Stimulated activated naive CD8-positive, alpha-beta T cell treated with anti-CD3 and anti-CD28 coated beads, Interleukin-15, amount 100 ng/mL, for 72 hours (primary cell): ENCODE measurements at regions not wholly inside any gene's neighbourhood (a gene's known extent, or its start where the extent isn't known, plus 50 kb on each side); places are given as distances from the start of the nearest gene placed in this dataset.

ENCODE experiments used
- ATAC-seq: fragments of 150-1000 bp; cut with Tn5 transposase; 2 replicates; pipeline ENCODE4 v1.10.0; 2021; ENCODE audit warnings: mild to moderate bottlenecking, moderate library complexity
- DNase-seq, 2 donors: peaks; one replicate each; pipeline ENCODE4 v3.0.0; 2021 to 2022
- H3K27ac Mint-ChIP-seq, 2 donors: one replicate each; pipeline ENCODE4 v1.8.0; 2022; ENCODE audit warnings: mild to moderate bottlenecking in 2 of 2, mixed read lengths in 2 of 2, moderate library complexity in 2 of 2
- H3K27me3 Mint-ChIP-seq: one replicate; pipeline ENCODE4 v1.8.0; 2022; ENCODE audit warnings: mixed read lengths
- H3K4me1 Mint-ChIP-seq: one replicate; pipeline ENCODE4 v1.8.0; 2022; ENCODE audit warnings: mild to moderate bottlenecking, mixed read lengths
- H3K4me3 Mint-ChIP-seq, 2 donors: one replicate each; pipeline ENCODE4 v1.8.0; 2022; ENCODE audit warnings: mild to moderate bottlenecking in 2 of 2, mixed read lengths in 2 of 2, moderate library complexity in 1 of 2
- H3K9me3 Mint-ChIP-seq, 2 donors: one replicate each; pipeline ENCODE4 v1.8.0; 2022; ENCODE audit warnings: mixed read lengths in 2 of 2

GRCh38 chr17:34813290-34813689 lies 148.0 kb downstream of the CCT6B start:
- DNase-seq (no peak), ATAC-seq (no peak)
- Mint-ChIP-seq H3K4me3 (no peak overlapping the region), H3K9me3 (no peaks in the 10 kb centered on the region), H3K27me3 (no peaks in the 10 kb centered on the region), H3K4me1 (no peaks in the 10 kb centered on the region), H3K27ac (no peak overlapping the region)

DNA sequence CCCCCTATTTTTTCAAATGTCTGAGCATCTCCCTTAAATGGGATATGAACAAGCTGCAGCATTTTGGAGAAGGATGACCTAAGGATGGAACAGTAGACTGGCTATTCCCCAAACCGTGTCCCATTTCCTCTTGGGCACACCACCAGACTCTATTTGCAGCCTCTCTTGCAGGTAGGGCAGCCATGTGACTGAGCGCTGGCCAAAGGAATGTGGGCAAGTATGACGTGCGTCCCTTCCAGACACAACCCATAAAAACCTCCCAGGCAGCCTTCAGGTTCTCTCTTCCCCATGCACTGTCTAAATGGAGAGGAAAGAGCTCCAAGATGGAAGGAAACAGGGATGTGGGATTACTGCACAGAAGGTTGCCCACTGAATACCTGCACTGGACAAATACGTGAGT lies 149.7 kb downstream of the CCT6B start:
- Mint-ChIP-seq H3K4me3 (no peak overlapping the region), H3K27ac (no peak overlapping the region), H3K27me3 (no peaks in the 10 kb centered on the region), H3K9me3 (no peaks in the 10 kb centered on the region), H3K4me1 (no peaks in the 10 kb centered on the region)
- no peak for DNase-seq
- no peak for ATAC-seq

DNA sequence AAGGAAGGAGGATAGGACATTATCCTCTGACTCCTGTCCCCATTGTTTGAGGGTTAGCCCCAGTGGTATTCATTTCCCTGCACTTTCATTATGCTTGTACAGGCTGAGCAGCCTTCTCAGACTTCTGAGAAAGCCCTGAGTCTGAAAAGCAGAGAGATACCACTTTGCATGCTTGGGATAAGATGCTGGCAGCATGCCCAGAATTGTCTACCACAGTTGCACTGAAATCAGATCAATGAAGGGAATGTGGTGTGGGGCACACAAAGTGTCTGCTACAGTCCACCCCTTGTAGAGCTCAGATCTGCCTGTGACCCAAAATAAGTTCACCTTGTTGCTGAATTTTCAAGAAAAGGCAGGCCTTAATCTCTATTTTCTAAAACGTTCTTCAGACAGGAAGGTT lies 160.6 kb downstream of the CCT6B start:
- ATAC-seq = no peak
- H3K9me3 Mint-ChIP-seq = peaks cover 0 to 10% of the 10 kb centered on the region in 2 donors
- DNase-seq = no peak
- H3K27me3 Mint-ChIP-seq = peaks cover 10% of the 10 kb centered on the region
- H3K4me3 Mint-ChIP-seq = no peak overlapping the region
- no peak overlapping the region for H3K27ac Mint-ChIP-seq
- H3K4me1 Mint-ChIP-seq = no peaks in the 10 kb centered on the region

- Mint-ChIP-seq H3K27me3 (peaks cover 10% of the 10 kb centered on the region), H3K9me3 (peaks cover 0 to 10% of the 10 kb centered on the region in 2 donors), H3K4me1 (no peaks in the 10 kb centered on the region), H3K4me3 (no peak overlapping the region), H3K27ac (no peak overlapping the region)
- no peak for ATAC-seq
- no peak for DNase-seq
These were observed 161.5 kb downstream of the CCT6B start for GRCh38 chr17:34799751-34800150.

DNA sequence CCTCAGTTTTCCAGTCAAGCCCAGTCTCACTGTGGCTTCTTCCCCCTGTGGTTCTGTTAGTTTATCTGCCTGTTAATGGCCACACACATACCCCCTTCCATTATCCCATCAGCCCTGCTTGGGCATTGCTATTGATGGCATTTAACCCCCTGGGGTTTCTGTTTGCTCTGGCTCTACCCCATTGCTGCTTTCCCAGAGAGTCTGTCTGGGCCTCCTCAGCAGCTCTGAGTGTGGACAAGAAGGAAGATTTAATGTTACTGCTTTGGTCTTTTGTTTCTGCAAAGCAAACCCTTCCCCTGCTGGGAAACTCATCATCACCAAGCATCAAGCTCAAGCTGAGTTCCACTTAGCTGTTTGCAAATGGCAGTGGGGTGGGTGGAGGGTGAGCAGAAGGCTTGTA lies 162.7 kb downstream of the CCT6B start:
- ATAC-seq = no peak
- Mint-ChIP-seq H3K4me1 (no peaks in the 10 kb centered on the region), H3K27me3 (peaks cover 10% of the 10 kb centered on the region), H3K27ac (no peak overlapping the region), H3K9me3 (peaks cover 0 to 10% of the 10 kb centered on the region in 2 donors), H3K4me3 (no peak overlapping the region)
- no peak for DNase-seq

DNA sequence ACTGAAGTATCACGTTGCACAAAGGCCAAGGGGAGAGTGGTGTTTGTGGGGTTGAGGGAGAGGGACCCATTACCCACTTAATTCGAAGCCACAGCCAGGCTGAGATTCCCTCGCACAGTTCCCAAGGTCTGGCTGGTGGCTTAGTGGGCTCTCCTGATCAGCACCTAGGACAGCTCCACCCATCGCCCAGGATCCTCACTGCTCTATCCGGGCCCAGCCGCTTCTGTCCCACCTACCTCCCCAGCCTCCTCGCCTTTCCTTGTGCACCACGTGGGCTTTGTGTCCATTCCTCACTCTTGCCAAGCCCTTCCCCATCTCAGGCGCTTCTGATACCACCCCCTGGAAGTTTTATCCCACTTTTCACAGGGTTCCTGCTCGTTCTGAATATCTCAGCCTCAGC lies 163.5 kb downstream of the CCT6B start:
- Mint-ChIP-seq H3K4me3 (no peak overlapping the region), H3K27me3 (peaks cover 19% of the 10 kb centered on the region), H3K9me3 (peaks cover 0 to 10% of the 10 kb centered on the region in 2 donors), H3K27ac (no peak overlapping the region), H3K4me1 (no peaks in the 10 kb centered on the region)
- ATAC-seq = no peak
- DNase-seq = peak in 1 of 2 donors; percentile 11

GRCh38 chr17:34793231-34793908 lies 167.9 kb downstream of the CCT6B start:
- DNase-seq = no peak
- Mint-ChIP-seq H3K27me3 (peaks cover 33% of the 10 kb centered on the region), H3K27ac (no peak overlapping the region), H3K9me3 (no peaks in the 10 kb centered on the region), H3K4me1 (no peaks in the 10 kb centered on the region), H3K4me3 (no peak overlapping the region)
- ATAC-seq = no peak

DNA sequence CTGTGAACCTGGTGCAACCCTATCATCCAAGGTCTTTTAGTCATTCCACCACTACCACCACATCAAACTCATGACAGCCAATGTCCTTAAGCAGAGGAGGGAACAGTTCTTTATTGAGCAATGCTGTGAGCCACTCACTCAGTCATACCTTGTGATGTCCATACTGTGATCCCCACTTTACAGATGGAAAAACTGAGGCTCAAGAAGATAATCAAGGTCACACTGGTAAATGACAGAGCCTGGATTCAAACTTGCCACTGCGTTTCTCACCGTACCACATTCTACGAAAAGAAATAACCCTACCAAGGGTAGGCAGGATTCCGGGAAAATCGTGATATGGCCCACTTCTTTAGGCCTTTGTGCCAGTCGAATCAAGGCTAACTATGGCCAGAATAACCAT lies 172.6 kb downstream of the CCT6B start:
- no peak for DNase-seq
- Mint-ChIP-seq H3K27me3 (peaks cover 23% of the 10 kb centered on the region), H3K4me3 (no peak overlapping the region), H3K9me3 (no peaks in the 10 kb centered on the region), H3K4me1 (no peaks in the 10 kb centered on the region), H3K27ac (no peak overlapping the region)
- no peak for ATAC-seq

GRCh38 chr17:34784526-34784925 lies 176.7 kb downstream of the CCT6B start:
- H3K4me3 Mint-ChIP-seq = no peak overlapping the region
- no peak overlapping the region for H3K27ac Mint-ChIP-seq
- no peaks in the 10 kb centered on the region for H3K9me3 Mint-ChIP-seq
- no peak for ATAC-seq
- no peaks in the 10 kb centered on the region for H3K27me3 Mint-ChIP-seq
- no peak for DNase-seq
- no peaks in the 10 kb centered on the region for H3K4me1 Mint-ChIP-seq

DNA sequence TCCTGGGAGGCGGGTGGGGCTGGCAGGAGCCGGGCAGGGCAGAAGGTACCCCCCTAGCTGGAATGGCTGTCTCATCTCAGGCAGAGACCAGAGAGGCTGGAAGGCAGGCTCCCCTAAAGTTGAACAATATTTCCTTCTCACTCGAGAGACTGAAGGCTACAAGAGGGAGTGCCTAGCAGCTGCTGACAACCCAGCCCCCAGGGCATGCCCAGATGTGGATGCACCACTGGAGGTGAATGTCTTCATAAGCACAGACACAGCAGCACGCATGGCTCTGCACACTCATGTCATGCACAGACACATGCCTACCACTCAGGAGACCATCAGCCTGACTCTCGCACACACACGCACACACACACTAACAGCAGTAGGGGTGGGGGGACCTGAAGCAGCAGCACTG lies 179.0 kb downstream of the CCT6B start:
- DNase-seq (no peak), ATAC-seq (no peak)
- Mint-ChIP-seq H3K9me3 (no peaks in the 10 kb centered on the region), H3K27ac (no peak overlapping the region), H3K4me3 (no peak overlapping the region), H3K27me3 (no peaks in the 10 kb centered on the region), H3K4me1 (no peaks in the 10 kb centered on the region)

- H3K27ac Mint-ChIP-seq = no peak overlapping the region
- H3K27me3 Mint-ChIP-seq = no peaks in the 10 kb centered on the region
- no peaks in the 10 kb centered on the region for H3K4me1 Mint-ChIP-seq
- ATAC-seq = no peak
- DNase-seq = no peak
- no peak overlapping the region for H3K4me3 Mint-ChIP-seq
- H3K9me3 Mint-ChIP-seq = no peaks in the 10 kb centered on the region
These were observed 179.6 kb downstream of the CCT6B start for GRCh38 chr17:34781571-34782108.

GRCh38 chr17:34781071-34781470 lies 180.2 kb downstream of the CCT6B start:
- Mint-ChIP-seq H3K9me3 (no peaks in the 10 kb centered on the region), H3K27me3 (peaks cover 4% of the 10 kb centered on the region), H3K27ac (no peak overlapping the region), H3K4me3 (no peak overlapping the region), H3K4me1 (no peaks in the 10 kb centered on the region)
- DNase-seq = no peak
- no peak for ATAC-seq

GRCh38 chr17:34780438-34780837 lies 180.8 kb downstream of the CCT6B start:
- peaks cover 7% of the 10 kb centered on the region for H3K27me3 Mint-ChIP-seq
- H3K4me1 Mint-ChIP-seq = no peaks in the 10 kb centered on the region
- no peaks in the 10 kb centered on the region for H3K9me3 Mint-ChIP-seq
- no peak overlapping the region for H3K27ac Mint-ChIP-seq
- DNase-seq = no peak
- no peak overlapping the region for H3K4me3 Mint-ChIP-seq
- no peak for ATAC-seq

DNA sequence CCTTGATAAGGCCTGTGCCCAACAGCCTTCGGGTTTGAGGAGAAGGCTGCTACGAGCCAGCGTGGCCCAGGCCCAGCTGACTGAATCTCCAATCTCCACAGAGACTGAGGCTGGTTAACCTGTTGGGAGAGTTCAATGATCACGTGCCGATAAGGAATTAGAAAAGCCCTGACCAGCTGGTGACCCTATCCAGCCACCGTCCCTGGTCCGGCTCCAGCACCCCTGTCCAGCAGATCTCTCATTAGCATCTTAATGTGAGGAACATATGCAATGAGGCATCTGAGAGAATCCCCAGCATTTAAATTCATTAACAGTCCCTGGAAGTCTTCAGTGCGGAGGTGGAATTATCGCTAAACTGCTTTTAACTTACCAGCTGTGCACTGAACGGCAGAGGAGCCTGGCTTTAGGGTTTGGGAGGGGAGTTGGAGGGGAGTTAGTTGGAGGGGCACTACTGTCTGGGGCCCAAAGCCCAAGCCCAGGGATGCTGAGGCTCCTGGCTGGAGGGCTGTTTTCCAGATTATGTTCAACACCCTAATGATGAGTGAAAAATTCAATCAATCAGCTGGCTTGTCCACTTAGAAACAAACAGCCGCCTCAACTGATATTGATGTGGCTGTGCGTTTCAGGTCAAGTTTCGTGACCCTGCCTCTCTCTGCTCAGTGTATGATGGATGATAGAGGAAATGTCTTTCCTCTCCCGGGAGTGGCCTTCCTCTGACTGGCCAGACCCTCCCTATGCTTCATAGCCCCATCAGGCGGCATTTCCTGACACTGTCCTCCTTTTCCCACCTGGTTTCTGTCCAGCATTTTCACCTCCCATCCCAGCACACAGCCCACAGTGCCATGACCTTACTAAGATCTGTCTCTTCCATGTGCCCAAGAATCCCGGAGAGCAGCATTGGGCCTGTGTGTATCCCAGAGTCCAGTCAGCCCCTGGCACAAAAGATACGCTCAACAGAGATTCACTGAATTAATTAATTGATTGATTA lies 184.5 kb downstream of the CCT6B start:
- DNase-seq = no peak
- ATAC-seq = no peak
- Mint-ChIP-seq H3K4me1 (no peaks in the 10 kb centered on the region), H3K4me3 (no peak overlapping the region), H3K27me3 (peaks cover 15% of the 10 kb centered on the region), H3K27ac (no peak overlapping the region), H3K9me3 (no peaks in the 10 kb centered on the region)

DNA sequence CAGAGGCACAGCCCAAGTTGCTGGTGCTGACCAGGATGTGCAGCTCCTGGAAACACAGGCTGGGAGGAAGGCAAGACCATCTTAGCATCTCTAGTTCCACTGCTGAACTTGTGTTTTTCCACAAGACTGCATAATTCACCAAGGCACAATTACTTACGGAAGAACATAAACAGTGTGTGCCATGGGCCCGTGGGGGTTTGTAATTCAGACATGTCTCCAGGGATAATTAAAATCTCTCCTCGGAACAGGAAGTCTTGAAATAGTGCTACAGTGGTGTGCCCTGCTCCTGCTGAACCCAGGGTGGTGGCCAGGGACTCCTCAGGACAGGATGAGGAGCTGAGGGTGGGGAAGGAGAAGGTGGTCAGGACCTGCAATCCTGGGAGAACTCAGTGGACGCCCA lies 188.2 kb downstream of the CCT6B start:
- H3K4me1 Mint-ChIP-seq = no peaks in the 10 kb centered on the region
- H3K4me3 Mint-ChIP-seq = no peak overlapping the region
- DNase-seq (no peak), ATAC-seq (no peak)
- H3K9me3 Mint-ChIP-seq = no peaks in the 10 kb centered on the region
- H3K27me3 Mint-ChIP-seq = peaks cover 15% of the 10 kb centered on the region
- no peak overlapping the region for H3K27ac Mint-ChIP-seq

GRCh38 chr17:34771891-34772290 lies 189.4 kb downstream of the CCT6B start:
- no peak for DNase-seq
- H3K4me1 Mint-ChIP-seq = no peaks in the 10 kb centered on the region
- no peak overlapping the region for H3K27ac Mint-ChIP-seq
- H3K27me3 Mint-ChIP-seq = peaks cover 15% of the 10 kb centered on the region
- H3K9me3 Mint-ChIP-seq = no peaks in the 10 kb centered on the region
- ATAC-seq = no peak
- no peak overlapping the region for H3K4me3 Mint-ChIP-seq
